Neural progenitor cell (in vitro differentiated cells): ENCODE measurements at regions not wholly inside any gene's neighbourhood (a gene's known extent, or its start where the extent isn't known, plus 50 kb on each side); places are given as distances from the start of the nearest gene placed in this dataset.

Experiments
- CTCF ChIP-seq: fragments of 200-600 bp; sonication (generic); IDR thresholded peaks from 2 replicates; pipeline ENCODE4 v1.5.1; 2017; ENCODE audit warnings: antibody characterized with exemption, mild to moderate bottlenecking
- EZH2 ChIP-seq: fragments of 200-600 bp; sonication (generic); IDR thresholded peaks from 2 replicates; pipeline ENCODE4 v1.6.1; 2017; ENCODE audit warnings: antibody characterized with exemption, mild to moderate bottlenecking, moderate library complexity
- EZH2phosphoT487 ChIP-seq: fragments of 200-600 bp; sonication (generic); IDR thresholded peaks from 2 replicates; pipeline ENCODE4 v1.6.1; 2017; ENCODE audit warnings: antibody characterized with exemption

- no peak for TF ChIP-seq EZH2
- TF ChIP-seq CTCF = no peak
- no peak for TF ChIP-seq EZH2phosphoT487
Measured at GRCh38 chr3:193883551-193883950, 252.4 kb upstream of the HES1 start.
